PFSK-1 (cell line): ENCODE measurements at regions not wholly inside any gene's neighbourhood (a gene's known extent, or its start where the extent isn't known, plus 50 kb on each side); places are given as distances from the start of the nearest gene placed in this dataset.

ENCODE experiments used
- FOXP2 ChIP-seq: optimal IDR thresholded peaks from 2 replicates; pipeline ENCODE3; 2011; ENCODE audit warnings: borderline replicate concordance, control low read depth, inconsistent platforms; ENCODE audit not compliant: insufficient read depth; ENCODE audit errors: extremely low read length, extremely low read depth
- POLR2AphosphoS5 ChIP-seq: IDR thresholded peaks from 2 replicates; pipeline ENCODE4 v1.6.1; 2012; ENCODE audit warnings: low read depth, mild to moderate bottlenecking, control low read depth, low read length, moderate library complexity
- SIN3A ChIP-seq: IDR thresholded peaks from 2 replicates; pipeline ENCODE4 v1.6.1; 2012; ENCODE audit warnings: mild to moderate bottlenecking, low read length, moderate library complexity, borderline replicate concordance; ENCODE audit not compliant: insufficient read depth
- TAF1 ChIP-seq: IDR thresholded peaks from 2 replicates; pipeline ENCODE4 v1.6.1; 2012; ENCODE audit warnings: low read length, control low read depth, borderline replicate concordance; ENCODE audit not compliant: insufficient read depth
- TF ChIP-seq, protein P1 (sequence below), 2 experiments: IDR thresholded peaks; 2 replicates each; pipeline versions ENCODE4 v1.6.1 to v1.8.0; 2011 to 2012; ENCODE audit warnings: low read depth in 2 of 2, low read length in 2 of 2, control low read depth in 1 of 2, inconsistent platforms in 1 of 2, mild to moderate bottlenecking in 1 of 2, moderate library complexity in 1 of 2; ENCODE audit not compliant: insufficient read depth in 1 of 2

- no peak for TF ChIP-seq FOXP2
- TF ChIP-seq POLR2AphosphoS5 = no peak
- TF ChIP-seq, protein P1, sequence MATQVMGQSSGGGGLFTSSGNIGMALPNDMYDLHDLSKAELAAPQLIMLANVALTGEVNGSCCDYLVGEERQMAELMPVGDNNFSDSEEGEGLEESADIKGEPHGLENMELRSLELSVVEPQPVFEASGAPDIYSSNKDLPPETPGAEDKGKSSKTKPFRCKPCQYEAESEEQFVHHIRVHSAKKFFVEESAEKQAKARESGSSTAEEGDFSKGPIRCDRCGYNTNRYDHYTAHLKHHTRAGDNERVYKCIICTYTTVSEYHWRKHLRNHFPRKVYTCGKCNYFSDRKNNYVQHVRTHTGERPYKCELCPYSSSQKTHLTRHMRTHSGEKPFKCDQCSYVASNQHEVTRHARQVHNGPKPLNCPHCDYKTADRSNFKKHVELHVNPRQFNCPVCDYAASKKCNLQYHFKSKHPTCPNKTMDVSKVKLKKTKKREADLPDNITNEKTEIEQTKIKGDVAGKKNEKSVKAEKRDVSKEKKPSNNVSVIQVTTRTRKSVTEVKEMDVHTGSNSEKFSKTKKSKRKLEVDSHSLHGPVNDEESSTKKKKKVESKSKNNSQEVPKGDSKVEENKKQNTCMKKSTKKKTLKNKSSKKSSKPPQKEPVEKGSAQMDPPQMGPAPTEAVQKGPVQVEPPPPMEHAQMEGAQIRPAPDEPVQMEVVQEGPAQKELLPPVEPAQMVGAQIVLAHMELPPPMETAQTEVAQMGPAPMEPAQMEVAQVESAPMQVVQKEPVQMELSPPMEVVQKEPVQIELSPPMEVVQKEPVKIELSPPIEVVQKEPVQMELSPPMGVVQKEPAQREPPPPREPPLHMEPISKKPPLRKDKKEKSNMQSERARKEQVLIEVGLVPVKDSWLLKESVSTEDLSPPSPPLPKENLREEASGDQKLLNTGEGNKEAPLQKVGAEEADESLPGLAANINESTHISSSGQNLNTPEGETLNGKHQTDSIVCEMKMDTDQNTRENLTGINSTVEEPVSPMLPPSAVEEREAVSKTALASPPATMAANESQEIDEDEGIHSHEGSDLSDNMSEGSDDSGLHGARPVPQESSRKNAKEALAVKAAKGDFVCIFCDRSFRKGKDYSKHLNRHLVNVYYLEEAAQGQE (IDR thresholded peaks at IDR 0.05; ENCODE audit: insufficient read depth in 1 of 2, low read depth in 2 of 2, low read length in 2 of 2) = no peak
Observed at GRCh38 chr13:89520468-89520867, 1827.0 kb upstream of the MIR17HG start.

DNA sequence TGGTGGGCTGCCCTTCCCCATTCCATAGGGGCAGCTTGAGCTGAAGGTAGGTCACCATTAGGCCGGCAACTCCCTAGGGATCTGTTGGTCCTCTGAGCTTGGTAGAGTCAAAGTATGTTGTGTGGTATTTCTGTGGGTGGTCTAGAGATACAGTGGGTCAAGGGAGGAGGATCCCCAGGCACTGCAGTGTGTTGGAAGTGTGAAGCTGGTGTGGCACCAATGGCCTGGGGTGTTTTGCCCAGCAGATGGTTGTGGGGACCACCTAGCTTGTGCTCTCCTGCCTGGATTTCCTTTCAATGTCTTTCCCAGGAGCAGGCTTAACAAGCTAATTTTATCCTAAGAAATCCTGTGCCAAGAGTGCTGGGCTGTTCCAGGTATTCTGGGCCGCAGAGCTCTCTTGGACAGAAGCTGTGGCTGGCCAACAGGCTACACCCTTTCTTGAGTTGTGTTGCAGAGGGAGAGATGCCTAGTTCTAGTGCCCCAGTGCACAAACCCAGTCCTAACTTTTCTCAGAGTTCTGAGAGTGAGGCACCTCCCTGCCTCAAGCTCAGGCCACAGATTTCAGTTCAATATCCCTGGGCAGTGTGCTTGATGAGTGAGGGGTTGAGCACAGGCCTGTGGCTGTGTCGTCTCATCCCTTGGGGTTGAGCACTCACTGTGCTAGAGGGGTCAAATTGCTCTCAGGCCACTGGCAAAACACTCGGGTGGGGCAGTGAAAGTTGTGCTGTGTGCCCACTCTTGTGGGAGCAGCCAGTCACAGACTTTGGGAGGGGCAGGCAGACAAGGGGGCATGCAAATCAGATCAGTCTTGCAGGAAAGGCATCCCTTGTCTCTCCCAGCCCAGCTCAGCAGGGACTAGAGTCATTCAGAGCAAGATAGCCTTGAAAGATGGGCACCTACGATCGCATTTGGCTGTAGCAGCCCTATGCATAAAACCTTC, 1806.1 kb upstream of the MIR17HG start:
- TF ChIP-seq POLR2AphosphoS5 (no peak), TAF1 (no peak), FOXP2 (no peak), SIN3A (no peak)
- TF ChIP-seq, protein P1 (IDR thresholded peaks at IDR 0.05; ENCODE audit: insufficient read depth in 1 of 2, low read depth in 2 of 2, low read length in 2 of 2) = no peak

DNA sequence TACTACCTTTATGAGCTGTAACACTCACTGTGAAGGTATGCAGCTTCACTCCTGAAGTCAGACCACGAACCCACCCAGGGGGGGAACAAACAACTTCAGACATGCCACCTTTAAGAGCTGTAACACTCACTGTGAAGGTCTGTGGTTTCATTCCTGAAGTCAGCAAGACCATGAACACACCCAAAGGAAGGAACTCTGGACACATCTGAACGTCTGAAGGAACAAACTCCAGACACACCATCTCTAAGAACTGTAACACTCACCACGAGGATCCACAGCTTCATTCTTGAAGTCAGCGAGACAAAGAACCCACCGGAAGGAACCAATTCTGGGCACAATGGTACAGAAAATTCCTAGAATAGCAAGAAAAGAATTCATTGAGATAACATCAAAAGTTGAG, 1796.5 kb upstream of the MIR17HG start:
- TF ChIP-seq FOXP2 (no peak), SIN3A (no peak), TAF1 (no peak), POLR2AphosphoS5 (no peak)
- TF ChIP-seq, protein P1 (IDR thresholded peaks at IDR 0.05; ENCODE audit: insufficient read depth in 1 of 2, low read depth in 2 of 2, low read length in 2 of 2) = no peak

- no peak for TF ChIP-seq POLR2AphosphoS5
Observed at GRCh38 chr13:89554801-89555200, 1792.7 kb upstream of the MIR17HG start.

- no peak for TF ChIP-seq SIN3A
- TF ChIP-seq FOXP2 = no peak
- TF ChIP-seq, protein P1 (IDR thresholded peaks at IDR 0.05; ENCODE audit: insufficient read depth in 1 of 2, low read depth in 2 of 2, low read length in 2 of 2) = no peak
- TF ChIP-seq POLR2AphosphoS5 = no peak
- no peak for TF ChIP-seq TAF1
Observed at GRCh38 chr13:89565476-89566100, 1781.9 kb upstream of the MIR17HG start.
